HAP-1 (cell line): ENCODE measurements at regions not wholly inside any gene's neighbourhood (a gene's known extent, or its start where the extent isn't known, plus 50 kb on each side); places are given as distances from the start of the nearest gene placed in this dataset.
"Not testable (repeated sequence)": the region's sequence is repeated elsewhere in the genome, so short reads cannot be mapped to it uniquely, and the experiment has no call there.

Experiments
- DNase-seq, 2 experiments: peaks; one replicate each; pipeline ENCODE4 v3.0.0-alpha.2; 2016 to 2020; ENCODE audit warnings: low spot score in 2 of 2
- H3K27me3 ChIP-seq: fragments of 250-450 bp; sonication (Bioruptor Pico); 2 replicates; pipeline ENCODE4 v1.5.1; 2020; ENCODE audit warnings: low read depth, mild to moderate bottlenecking, moderate library complexity
- H3K36me3 ChIP-seq: fragments of 250-450 bp; sonication (Bioruptor Pico); replicated peaks from 2 replicates; pipeline ENCODE4 v1.5.1; 2020; ENCODE audit warnings: mild to moderate bottlenecking
- H3K4me1 ChIP-seq: fragments of 250-450 bp; sonication (Bioruptor Pico); 2 replicates; pipeline ENCODE4 v1.5.1; 2020; ENCODE audit warnings: mild to moderate bottlenecking
- H3K4me3 ChIP-seq: fragments of 250-450 bp; sonication (Bioruptor Pico); 2 replicates; pipeline ENCODE4 v1.5.1; 2020; ENCODE audit warnings: mild to moderate bottlenecking, moderate library complexity
- H3K9me3 ChIP-seq: fragments of 250-450 bp; sonication (Bioruptor Pico); 2 replicates; pipeline ENCODE4 v1.5.1; 2020; ENCODE audit warnings: mild to moderate bottlenecking, moderate library complexity
- in situ Hi-C: fragments of 300-500 bp; cut with MboI; formaldehyde crosslinking; loops from 3 replicates; pipeline ENCODE4 v1.14.3; 2020; ENCODE audit warnings: low sequenced_read_pairs, inconsistent platforms, mixed read lengths

DNA sequence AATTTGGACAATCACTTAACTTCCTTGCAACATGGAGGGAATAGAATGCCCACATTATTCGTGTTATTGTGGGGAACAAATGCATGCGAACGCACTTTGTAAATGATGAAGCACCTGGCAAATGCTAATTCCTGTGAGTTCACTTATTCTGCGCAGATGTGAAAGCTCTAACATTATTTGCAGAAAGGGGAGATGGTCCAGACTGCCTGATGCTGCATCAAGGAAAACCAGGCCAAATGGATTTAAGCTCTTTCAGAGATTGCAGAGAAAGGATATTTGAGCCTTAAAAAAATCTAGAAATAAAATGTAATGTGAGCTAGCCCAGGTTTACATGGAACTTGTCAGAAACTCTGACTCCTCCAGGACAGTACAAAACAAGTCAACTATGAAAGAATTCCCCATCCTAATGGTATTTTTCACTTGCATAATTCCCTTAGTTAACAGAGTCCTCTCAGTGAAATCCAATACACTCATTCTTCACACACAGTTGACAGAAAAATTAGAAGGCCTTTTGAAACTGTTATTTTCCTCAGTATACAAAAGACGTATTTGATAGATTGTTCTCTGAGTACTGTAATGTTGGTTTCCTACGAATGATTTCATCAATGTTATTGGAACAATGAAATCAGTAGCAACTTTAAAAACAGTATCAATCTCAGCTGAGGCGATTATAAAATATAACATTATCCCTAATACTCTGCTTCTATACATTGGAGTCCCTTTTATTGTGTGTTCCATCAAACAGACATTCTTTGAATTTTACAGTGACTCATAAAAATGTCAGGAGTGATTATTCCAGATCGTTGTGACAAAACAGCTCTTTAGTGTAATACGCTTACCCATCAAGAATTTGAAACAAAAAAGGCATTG is 136.3 kb upstream of the ANK3 start:
- Histone ChIP-seq H3K9me3 (peaks cover 5% of the 10 kb centered on the region; the same call in 1 of the 2 replicates), H3K36me3 (no peaks in the 10 kb centered on the region), H3K27me3 (peaks cover 18% of the 10 kb centered on the region), H3K4me3 (no peak overlapping the region), H3K4me1 (peaks cover 32% of the 10 kb centered on the region)
- in situ Hi-C loops, result no loop called here
- peak in 1 of 2 experiments; percentile 93 for DNase-seq

DNA sequence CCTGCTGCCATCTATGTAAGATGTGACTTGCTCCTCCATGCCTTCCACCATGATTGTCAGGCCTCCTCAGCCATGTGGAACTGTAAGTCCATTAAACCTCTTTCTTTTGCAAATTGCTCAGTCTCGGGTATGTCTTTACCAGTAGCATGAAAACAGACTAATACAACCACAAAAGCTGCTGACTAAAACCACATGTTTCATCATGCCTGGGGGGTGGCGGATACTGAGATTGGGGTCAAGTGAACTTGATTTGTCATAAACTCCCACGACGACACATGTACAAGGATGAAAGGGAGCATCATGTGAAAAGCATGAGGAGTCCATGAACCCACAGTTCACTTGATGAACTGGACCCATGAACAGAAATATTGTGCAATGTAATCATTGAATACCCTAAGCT is 134.9 kb upstream of the ANK3 start:
- H3K9me3 ChIP-seq, result peaks cover 5% of the 10 kb centered on the region; the same call in 1 of the 2 replicates
- peaks cover 42% of the 10 kb centered on the region for H3K4me1 ChIP-seq
- DNase-seq, result no peak
- no peak overlapping the region for H3K4me3 ChIP-seq
- no peaks in the 10 kb centered on the region for H3K36me3 ChIP-seq
- H3K27me3 ChIP-seq, result peaks cover 17% of the 10 kb centered on the region
- in situ Hi-C loops, result no loop called here

DNA sequence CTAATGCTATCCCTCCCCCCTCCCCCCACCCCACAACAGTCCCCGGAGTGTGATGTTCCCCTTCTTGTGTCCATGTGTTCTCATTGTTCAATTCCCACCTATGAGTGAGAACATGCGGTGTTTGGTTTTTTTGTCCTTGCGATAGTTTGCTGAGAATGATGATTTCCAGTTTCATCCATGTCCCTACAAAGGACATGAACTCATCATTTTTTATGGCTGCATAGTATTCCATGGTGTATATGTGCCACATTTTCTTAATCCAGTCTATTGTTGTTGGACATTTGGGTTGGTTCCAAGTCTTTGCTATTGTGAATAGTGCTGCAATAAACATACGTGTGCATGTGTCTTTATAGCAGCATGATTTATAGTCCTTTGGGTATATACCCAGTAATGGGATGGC is 133.7 kb upstream of the ANK3 start:
- DNase-seq, H3K4me3 ChIP-seq, in situ Hi-C loops: not testable (repeated sequence)

DNA sequence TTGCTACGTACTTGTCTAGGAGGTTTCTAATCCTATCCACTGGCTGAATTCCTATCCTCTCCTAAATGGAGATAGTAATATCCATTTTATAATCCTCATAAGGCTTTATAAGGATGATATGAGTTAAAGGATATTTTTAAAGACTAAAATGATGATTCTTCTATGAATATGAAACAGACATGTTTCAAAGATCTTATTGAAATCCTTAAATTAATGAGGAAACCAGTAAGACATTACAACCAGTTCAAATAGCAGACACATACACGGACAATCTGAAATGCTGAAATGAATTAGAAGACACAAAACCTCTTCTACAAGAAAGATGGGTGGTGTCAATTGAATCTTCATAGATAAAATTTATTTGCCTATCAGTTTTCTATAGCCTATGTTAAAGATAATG is 132.9 kb upstream of the ANK3 start:
- in situ Hi-C loops, result no loop called here
- H3K4me3 ChIP-seq, result no peak overlapping the region
- H3K27me3 ChIP-seq, result peaks cover 8% of the 10 kb centered on the region
- H3K36me3 ChIP-seq, result no peaks in the 10 kb centered on the region
- H3K4me1 ChIP-seq, result peaks cover 42% of the 10 kb centered on the region
- no peak for DNase-seq
- H3K9me3 ChIP-seq, result peaks cover 5% of the 10 kb centered on the region; the same call in 1 of the 2 replicates

More for the DNA sequence above, 133.7 kb upstream of the ANK3 start:
- Histone ChIP-seq H3K4me1 (peaks cover 42% of the 10 kb centered on the region), H3K27me3 (peaks cover 11% of the 10 kb centered on the region)
- not testable (repeated sequence) for H3K36me3 ChIP-seq, H3K9me3 ChIP-seq

DNA sequence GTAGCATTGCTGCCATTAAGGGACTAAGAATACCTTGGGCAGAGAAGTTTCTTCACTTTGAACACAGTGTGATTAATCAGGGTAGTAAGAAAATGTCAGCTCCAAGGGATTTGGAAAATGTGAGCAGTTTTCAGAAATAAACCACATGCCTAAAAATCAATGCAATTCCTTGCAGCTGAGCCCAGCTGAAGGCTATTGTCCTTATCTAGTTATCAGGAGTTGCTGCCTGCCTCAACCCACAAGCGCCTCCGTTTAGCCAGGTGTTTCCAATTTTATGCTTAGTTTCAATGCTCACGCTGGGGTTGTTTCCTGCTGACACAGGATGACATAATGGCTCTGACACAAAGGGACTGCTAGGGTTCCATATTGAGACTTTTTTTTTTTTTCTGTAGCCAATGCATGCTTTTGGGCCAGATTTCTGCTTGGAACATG is 132.3 kb upstream of the ANK3 start:
- peak in 1 of 2 experiments; percentile 35 for DNase-seq
- Histone ChIP-seq H3K27me3 (peaks cover 2% of the 10 kb centered on the region), H3K4me3 (no peak overlapping the region), H3K9me3 (peaks cover 5% of the 10 kb centered on the region; the same call in 1 of the 2 replicates), H3K4me1 (peaks cover 39% of the 10 kb centered on the region), H3K36me3 (no peaks in the 10 kb centered on the region)
- in situ Hi-C loops, result no loop called here

DNA sequence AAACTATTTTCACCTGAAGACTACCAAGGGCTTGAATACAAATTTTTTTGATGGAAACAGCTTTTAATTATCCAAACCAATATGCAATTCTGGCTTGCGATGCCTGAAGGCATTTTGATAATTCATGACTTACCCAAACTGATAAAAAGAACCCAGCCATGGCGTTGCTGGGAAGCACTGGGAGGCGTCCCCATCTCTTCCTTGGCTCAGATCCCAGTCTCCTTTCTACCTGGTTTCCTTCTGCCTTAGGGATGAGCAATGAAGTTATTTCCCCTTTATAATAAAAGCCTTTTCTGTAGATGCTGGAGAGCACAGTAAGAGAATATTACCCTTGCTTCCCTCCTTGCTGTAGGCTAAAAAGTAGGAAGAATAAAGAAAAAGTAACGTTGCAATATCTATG is 129.1 kb upstream of the ANK3 start:
- DNase-seq, result no peak
- Histone ChIP-seq H3K36me3 (no peaks in the 10 kb centered on the region), H3K9me3 (peaks cover 2% of the 10 kb centered on the region; the same call in 1 of the 2 replicates), H3K4me1 (peaks cover 31% of the 10 kb centered on the region), H3K27me3 (no peaks in the 10 kb centered on the region), H3K4me3 (no peak overlapping the region)
- in situ Hi-C loops, result no loop called here

DNA sequence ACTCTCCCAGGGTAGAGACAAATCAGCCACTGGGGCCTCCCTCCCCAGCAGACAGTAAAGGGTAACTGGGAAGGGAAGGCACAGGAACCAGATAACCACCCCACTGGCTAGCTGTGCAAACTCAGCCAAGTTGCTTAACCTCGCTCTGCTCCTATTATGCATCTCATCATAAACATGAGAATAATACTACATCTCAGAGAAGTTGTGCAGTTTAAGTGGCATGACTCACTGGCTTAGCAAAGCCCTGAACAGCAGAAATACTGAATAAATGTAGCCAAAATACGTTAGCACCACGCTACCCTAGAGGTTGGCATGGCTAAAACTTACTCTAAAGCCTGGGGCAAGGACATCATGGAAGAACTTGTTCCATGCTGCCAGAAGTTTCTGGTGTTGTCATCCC is 128.1 kb upstream of the ANK3 start:
- H3K4me1 ChIP-seq, result peaks cover 31% of the 10 kb centered on the region
- in situ Hi-C loops, result no loop called here

DNA sequence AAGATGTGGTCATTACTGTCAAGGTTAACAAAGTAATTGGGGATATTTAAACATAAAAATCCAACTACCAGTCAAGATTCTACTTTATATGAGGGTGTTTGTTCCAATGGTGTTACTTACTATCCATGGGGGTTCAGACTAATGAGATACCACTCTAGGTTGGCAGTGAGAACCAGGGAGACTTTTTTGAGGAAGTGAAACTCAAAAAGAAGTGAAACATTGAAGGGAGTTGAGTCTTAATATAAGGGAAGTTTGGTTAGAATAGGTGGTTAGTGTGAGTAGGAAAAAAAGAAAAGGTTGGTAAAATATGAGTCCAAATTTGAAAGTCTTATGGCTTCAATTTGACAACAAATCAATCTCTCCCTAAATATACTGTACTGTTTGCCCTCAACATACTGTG is 123.6 kb upstream of the ANK3 start:
- no peaks in the 10 kb centered on the region for H3K27me3 ChIP-seq
- no peak overlapping the region for H3K4me3 ChIP-seq
- DNase-seq, result no peak
- no peaks in the 10 kb centered on the region for H3K9me3 ChIP-seq
- H3K36me3 ChIP-seq, result no peaks in the 10 kb centered on the region
- in situ Hi-C loops, result no loop called here
- peaks cover 21% of the 10 kb centered on the region for H3K4me1 ChIP-seq

More for the DNA sequence above, 128.1 kb upstream of the ANK3 start:
- Histone ChIP-seq H3K27me3 (no peaks in the 10 kb centered on the region), H3K4me3 (no peak overlapping the region), H3K36me3 (no peaks in the 10 kb centered on the region), H3K9me3 (no peaks in the 10 kb centered on the region)
- no peak for DNase-seq

DNA sequence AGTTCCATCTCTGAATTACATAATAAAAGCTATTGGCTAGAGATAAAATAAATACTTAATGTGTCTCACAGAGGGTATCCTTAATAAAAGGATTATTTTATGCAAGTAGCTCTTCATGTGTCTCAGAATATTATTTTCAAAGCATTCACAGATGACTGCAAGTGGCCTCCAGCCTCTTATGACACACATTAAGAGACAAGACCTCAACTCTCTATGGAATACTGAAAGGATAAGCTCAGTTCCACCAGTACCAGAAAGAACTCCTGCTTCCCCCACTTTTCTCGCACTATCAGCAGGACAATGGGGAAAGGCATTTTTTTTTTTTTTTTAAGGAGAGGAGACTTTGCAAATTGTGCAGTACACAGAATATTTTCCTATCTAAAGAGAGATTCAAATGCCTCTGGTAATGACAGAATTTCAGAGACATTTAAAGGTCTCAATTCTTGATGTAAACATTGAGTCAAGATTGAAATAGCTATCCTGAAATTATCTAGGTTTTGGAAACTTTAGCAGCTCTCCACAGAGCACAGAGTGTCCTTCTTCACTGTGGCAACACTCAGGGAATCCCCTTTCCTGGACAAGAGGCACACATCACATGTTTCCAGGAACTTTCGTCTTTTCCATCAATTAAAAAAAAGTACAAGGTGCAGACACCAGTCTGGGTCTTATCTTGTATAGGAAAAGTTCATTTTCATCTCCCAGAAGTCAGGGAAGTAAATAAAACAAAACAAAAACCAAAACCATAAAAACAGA is 122.0 kb upstream of the ANK3 start:
- H3K36me3 ChIP-seq, result no peaks in the 10 kb centered on the region
- DNase-seq, result no peak
- H3K4me3 ChIP-seq, result no peak overlapping the region
- H3K9me3 ChIP-seq, result no peaks in the 10 kb centered on the region
- in situ Hi-C loops, result no loop called here
- H3K4me1 ChIP-seq, result peaks cover 21% of the 10 kb centered on the region
- no peaks in the 10 kb centered on the region for H3K27me3 ChIP-seq

DNA sequence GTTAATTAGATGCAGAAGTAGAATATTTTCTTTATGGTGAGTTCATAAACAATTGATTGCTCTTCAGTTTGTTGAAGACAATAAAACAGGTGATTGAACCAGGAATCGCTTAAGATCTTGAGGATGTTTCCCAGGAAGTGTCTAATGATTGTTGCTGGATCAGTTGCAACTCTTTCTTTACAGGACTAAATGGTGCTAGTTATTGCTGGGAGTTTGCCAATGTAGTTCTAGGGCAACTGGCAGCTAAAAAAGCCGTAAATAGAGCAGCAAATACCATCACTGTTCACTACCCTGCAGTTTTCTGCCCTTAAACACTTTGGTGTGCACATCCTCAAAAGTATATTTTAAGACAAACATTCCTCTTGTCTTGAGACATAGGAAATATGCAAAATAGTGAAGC is 119.2 kb upstream of the ANK3 start:
- no peaks in the 10 kb centered on the region for H3K36me3 ChIP-seq
- no peak overlapping the region for H3K4me3 ChIP-seq
- H3K9me3 ChIP-seq, result no peaks in the 10 kb centered on the region
- peaks cover 10% of the 10 kb centered on the region for H3K4me1 ChIP-seq
- H3K27me3 ChIP-seq, result no peaks in the 10 kb centered on the region
- no peak for DNase-seq
- in situ Hi-C loops, result no loop called here

DNA sequence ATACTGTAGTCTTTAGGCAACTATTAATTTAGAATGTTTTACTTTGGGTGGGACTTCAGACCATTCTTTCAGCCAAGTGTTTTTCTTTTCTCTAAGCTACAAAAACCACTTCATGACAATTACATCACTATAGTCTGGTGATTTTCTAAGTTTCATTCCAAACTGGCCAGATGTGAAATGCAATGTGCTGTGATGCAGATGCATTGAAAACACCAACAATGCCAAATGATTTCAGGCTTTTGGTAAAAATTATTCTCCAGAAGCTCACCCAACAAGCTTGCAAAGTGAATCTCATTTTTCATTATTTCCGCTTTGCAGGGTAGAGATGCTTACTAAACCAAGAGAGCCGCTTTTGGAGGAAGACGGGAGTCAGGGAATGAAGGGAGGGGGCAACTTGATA is 118.4 kb upstream of the ANK3 start:
- no peak for DNase-seq
- peaks cover 10% of the 10 kb centered on the region for H3K4me1 ChIP-seq
- no peaks in the 10 kb centered on the region for H3K27me3 ChIP-seq
- H3K36me3 ChIP-seq, result no peaks in the 10 kb centered on the region
- H3K4me3 ChIP-seq, result no peak overlapping the region
- H3K9me3 ChIP-seq, result no peaks in the 10 kb centered on the region
- in situ Hi-C loops, result no loop called here

DNA sequence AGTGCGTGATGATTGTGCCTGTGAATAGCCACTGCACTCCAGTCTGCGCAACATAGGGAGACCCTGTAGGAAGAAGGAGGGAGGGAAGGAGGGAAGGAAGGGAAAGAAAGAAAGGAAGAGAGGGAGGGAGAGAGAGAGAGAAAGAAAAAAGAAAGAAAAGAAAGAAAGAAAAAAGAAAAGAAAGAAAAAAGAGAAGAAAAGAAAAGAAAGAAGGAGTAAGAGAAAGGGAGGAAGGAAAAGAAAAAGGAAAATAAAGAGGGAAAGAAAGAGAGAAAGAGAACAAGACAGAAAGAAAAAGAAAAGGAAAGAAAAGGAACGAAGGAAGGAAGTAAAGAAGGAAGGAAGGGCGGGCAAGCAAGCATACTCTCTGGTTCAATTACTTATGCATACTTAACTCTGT is 112.9 kb upstream of the ANK3 start:
- no peaks in the 10 kb centered on the region for H3K9me3 ChIP-seq
- peaks cover 11% of the 10 kb centered on the region for H3K4me1 ChIP-seq
- H3K36me3 ChIP-seq, result no peaks in the 10 kb centered on the region
- no peak overlapping the region for H3K4me3 ChIP-seq
- H3K27me3 ChIP-seq, result no peaks in the 10 kb centered on the region
- DNase-seq, result no peak
- in situ Hi-C loops, result no loop called here

DNA sequence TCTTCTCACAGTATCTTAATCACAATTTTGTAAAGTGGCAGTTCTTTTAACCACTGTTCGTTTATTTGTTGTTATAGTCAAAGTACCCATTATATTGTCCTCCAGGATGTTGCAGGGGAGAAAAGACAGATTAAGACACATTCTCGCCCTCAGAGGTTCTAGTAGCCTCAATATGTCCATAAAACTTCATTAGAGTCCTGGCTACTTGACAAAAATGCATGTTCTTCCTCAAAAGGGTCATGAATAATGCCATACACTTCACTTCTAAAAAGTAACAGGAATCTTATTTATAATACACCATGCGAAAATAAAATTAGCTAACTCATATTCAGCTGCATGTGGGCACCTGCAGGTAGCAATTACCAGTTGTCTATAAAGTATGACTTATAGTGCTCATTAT is 109.3 kb upstream of the ANK3 start:
- in situ Hi-C loops, result loop anchor here (25.0 kb wide), 1 partner anchor 263 kb away; no protein-coding TSS in a partner anchor
- H3K9me3 ChIP-seq, result no peaks in the 10 kb centered on the region
- DNase-seq, result peak in 1 of 2 experiments; percentile 39

DNA sequence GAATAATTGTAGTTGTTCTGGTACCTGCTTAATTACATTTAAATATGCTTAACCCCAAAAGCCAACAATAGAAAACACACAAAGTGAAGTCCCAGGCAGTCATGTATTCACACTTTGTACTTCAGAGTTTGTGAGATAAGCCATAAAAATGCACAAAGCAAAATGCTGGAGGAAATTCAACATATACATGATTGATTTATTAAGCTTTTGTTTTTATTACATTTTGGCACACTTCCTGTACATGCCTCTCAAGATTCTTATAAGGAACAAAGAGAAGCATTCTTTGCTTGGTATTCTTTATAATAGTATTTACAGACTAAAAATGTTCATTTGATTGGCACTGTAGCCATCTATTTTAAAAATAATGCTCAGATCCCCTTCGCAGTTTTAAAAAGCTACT is 107.7 kb upstream of the ANK3 start:
- no peaks in the 10 kb centered on the region for H3K36me3 ChIP-seq
- DNase-seq, result peak in 1 of 2 experiments; percentile 58
- H3K9me3 ChIP-seq, result no peaks in the 10 kb centered on the region
- H3K4me1 ChIP-seq, result peaks cover 47% of the 10 kb centered on the region
- in situ Hi-C loops, result loop anchor here (25.0 kb wide), 1 partner anchor 265 kb away; no protein-coding TSS in a partner anchor
- H3K27me3 ChIP-seq, result no peaks in the 10 kb centered on the region
- no peak overlapping the region for H3K4me3 ChIP-seq

More for the DNA sequence above, 109.3 kb upstream of the ANK3 start:
- H3K27me3 ChIP-seq, result no peaks in the 10 kb centered on the region
- no peaks in the 10 kb centered on the region for H3K36me3 ChIP-seq
- no peak overlapping the region for H3K4me3 ChIP-seq
- peaks cover 38% of the 10 kb centered on the region for H3K4me1 ChIP-seq
